DMS53 (cell line): ENCODE measurements at regions not wholly inside any gene's neighbourhood (a gene's known extent, or its start where the extent isn't known, plus 50 kb on each side); places are given as distances from the start of the nearest gene placed in this dataset.
"Not testable (repeated sequence)": the region's sequence is repeated elsewhere in the genome, so short reads cannot be mapped to it uniquely, and the experiment has no call there.

Experiments
- DNase-seq: peaks from one replicate; lab custom pipeline; 2025; lab: John Stamatoyannopoulos, UW

DNA sequence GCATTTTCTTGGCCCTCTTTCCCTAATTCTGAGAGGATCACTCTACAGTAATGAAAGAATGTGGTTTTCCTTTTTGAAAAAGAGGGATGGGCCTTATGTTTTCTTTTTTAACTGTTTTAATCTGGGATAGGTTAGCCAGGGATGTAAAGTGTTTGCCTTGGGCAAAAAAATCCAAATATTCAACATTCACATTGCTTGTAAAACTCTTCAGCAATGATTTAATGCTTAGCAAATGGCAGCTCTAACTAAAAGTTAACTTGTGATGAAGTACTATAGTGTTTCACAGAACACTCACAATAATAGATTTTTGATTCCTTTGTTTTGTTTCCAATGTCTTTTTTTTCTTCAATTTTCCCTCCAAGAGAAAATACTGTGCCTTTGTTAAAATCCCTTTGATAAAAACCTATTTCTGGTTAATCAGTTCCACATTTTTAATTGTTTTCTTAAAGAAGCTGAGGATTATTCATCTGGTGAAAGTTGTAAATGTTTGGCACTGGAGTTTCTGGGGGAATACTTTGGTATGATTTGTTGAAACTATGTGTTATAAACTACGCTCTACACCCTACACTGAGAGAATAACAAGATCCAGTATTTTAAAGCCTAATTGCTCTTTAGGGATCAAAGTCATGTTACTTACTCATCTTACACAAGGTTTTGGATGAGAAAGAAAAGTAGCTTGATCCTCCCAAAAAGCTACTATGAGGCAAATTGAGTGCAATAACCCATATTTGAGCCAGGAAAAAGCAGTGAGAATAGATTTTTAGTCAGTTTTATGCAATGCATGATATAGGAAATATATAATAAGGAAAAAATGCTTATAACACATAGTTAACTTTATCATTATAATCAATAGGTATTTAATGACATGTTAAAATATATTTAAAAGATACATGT, 335.8 kb downstream of the EPHA7 start:
- no peak for DNase-seq

- DNase-seq, result no peak
Observed at GRCh38 chr6:93081901-93082300, 337.5 kb downstream of the EPHA7 start.

- no peak for DNase-seq
Observed at GRCh38 chr6:93079061-93079460, 340.3 kb downstream of the EPHA7 start.

GRCh38 chr6:93073811-93074210, 345.5 kb downstream of the EPHA7 start:
- no peak for DNase-seq

GRCh38 chr6:93069856-93070255, 349.5 kb downstream of the EPHA7 start:
- no peak for DNase-seq

DNA sequence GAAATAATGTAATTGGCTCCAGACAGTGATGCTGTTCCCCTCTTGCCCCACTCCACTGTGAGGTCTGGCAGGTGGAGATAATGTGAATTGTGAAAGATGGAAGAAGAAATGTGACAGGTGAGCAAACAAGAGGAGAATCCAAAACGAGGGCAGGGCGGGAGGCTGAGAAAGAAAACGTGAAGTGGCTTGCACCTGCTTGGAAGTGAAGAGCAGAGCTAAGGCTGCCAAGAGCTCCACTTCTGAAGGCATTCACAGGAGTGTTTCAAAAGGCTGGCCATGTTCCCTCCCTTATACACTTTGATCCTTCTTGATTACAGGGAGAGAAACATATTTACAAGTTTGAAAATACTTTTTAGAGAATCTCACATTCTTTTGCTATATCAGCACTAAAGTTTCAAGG, 359.4 kb downstream of the EPHA7 start:
- DNase-seq, result peak; percentile 76

- DNase-seq, result no peak
Observed at GRCh38 chr6:93057584-93057983, 361.8 kb downstream of the EPHA7 start.

DNA sequence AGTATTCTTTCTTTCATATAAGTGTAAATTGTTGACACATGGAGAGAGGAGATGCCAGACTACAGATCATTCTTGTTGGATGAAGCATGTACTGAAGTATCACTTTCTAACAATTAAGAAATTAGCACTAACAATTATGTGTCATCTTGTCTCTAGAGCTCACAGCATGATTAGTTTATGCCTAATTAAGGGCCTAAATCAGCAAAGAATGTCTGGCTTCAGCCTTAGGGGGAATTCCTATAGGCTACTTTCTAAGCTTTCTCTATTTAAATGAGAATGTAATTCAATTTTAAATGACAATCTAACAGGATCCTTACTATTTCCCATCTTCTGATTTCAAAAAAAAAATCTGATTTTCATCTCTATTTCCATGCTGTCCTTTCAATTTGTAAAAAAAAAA, 371.0 kb downstream of the EPHA7 start:
- DNase-seq, result no peak

GRCh38 chr6:93047033-93047432, 372.3 kb downstream of the EPHA7 start:
- no peak for DNase-seq

GRCh38 chr6:93045156-93045555, 374.2 kb downstream of the EPHA7 start:
- no peak for DNase-seq

DNA sequence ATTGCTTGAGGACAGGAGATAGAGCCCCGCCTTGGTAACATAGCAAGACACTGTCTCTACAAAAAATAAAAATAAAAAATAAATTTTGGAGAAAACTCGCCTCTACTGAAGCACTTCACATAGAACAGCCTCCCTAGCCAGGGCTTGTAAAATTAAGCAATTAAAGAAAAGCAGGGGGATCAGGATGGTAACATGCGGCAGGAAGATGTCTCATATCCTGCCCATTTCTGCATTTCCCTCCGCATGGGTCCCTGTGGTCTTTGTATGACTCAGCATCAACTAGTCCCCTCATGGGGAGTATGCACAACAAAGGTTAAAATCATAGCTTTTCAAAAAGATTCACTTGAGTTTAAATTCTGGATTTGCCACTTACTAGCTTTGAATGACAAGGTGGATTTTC, 379.0 kb downstream of the EPHA7 start:
- DNase-seq, result no peak

DNA sequence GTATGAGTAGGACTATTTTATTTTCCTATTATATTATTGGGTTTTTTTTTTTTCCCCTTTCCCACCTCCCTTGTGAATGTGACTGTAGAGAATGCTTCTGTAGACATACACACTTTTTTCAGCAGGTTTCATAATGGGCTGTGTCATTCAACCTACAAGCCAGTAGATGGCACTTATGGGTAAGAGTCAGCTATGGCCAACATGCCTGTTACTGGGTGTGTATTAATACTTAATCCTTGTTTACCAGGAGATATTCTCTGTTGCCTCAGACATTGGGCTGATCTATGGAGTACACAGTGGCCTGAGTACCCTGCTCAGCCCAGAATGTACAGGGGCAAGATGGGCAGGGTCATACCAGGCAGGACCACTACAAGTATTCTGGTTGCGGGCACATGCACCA, 382.5 kb downstream of the EPHA7 start:
- peak; percentile 79 for DNase-seq

DNA sequence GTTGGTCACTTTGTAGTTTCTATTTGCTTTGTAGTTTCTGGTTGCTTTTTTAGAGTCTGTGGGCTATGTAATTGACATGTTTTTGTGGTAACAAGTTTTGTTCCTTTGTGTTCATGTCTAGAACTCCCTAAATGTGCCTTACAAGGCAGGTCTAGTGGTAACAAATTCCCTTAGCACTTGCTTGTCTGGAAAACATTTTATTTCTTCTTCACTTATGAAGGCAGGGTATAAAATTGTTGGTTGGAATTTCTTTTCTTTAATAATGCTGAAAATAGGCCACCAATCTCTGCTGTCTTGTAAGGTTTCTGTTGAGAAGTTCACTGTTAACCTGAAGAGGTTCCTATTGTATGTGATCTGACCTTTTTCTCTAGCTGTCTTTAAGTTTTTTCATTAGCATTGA, 383.6 kb downstream of the EPHA7 start:
- DNase-seq, result no peak

DNA sequence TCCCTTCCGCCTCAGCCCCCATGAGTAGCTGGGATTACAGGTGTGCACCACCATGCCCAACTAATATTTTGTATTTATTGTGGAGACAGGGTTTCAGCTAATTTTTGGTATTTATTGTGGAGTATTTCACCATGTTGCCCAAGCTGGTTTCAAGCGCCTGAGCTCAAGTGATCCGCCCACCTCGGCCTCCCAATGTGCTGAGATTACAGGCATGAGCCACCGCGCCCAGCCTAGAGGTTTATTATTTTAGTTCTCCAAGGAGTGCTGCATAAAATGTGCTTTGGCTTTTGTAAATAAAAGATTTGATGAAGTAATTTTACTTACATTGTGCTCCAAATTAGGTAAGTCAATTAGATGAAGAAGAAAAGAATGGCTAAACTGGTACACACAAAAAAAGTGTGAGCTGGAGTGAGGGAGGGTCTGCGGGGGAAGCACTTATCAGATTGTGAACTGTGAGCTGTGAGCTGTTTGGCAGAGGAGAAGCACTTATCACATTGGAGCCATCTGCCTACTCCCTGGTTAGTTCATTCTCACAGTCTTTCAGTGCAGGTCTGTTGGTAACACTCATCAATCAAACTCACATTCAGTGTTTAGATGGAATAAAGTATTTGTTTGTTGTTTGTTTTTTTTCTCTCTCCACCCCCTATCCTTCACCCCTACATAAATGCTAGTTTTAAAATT, 398.0 kb downstream of the EPHA7 start:
- no peak for DNase-seq

DNA sequence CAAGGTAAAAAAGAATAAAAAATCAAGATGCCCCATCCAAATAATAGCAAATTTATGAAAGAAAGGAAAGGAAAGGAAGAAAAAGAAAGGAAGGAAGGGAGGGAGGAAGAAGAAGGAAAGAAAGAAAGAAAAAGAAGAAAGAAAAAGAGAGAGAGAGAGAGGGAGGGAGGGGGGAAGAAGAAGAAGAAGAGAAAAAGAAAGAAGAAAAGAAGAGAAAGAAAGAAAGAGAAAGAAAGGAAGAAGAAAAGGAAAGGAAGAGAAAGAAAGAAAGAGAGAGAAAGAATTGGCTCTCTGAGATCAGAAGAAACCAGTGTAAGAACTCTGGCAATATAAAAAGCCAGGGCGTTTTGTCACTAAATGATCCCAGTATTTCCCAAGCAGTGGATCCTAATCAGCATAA, 401.7 kb downstream of the EPHA7 start:
- no peak for DNase-seq

DNA sequence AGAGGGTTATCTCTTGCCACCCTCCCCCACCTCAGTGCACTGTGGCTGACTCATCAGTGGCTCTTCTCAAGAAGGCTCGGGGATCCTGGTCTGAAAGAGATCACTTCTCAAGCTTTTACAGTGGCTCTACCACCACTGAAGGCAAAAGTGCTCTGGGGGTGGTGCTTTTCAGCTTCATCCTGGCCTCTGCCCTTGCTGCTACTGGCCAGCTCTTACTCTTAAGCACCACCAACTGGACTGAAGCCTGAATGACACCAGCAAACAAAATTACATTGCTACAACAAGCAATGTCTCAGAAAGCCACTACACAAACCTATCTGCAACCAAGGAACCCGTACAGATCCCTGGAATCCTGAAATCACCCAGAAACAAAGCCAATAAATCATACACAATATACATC, 402.1 kb downstream of the EPHA7 start:
- DNase-seq, result peak; percentile 48

GRCh38 chr6:93013054-93013453, 406.3 kb downstream of the EPHA7 start:
- no peak for DNase-seq

GRCh38 chr6:93008375-93008774, 411.0 kb downstream of the EPHA7 start:
- DNase-seq, result no peak

- DNase-seq, result no peak
Observed at GRCh38 chr6:92989656-92990055, 429.7 kb downstream of the EPHA7 start.

DNA sequence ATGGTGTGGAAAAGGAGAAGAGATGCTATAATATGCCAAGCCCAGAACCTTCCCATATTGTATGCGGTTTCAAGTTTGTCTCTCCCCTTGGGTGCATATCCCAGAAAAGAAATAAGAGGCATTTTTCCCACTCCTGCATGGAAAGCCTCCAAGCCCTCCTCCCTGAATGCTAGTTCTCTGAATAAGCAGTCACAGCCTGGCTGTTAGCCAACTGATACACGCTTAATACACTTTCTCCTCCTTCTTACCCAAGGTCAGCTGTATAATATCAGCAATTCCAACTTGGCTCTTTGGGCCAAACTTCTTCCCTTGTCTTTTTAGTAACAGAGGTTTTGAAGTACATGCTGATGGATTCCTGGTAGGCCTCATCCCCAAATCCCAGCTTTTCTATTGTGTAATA, 440.1 kb downstream of the EPHA7 start:
- DNase-seq, result no peak

DNA sequence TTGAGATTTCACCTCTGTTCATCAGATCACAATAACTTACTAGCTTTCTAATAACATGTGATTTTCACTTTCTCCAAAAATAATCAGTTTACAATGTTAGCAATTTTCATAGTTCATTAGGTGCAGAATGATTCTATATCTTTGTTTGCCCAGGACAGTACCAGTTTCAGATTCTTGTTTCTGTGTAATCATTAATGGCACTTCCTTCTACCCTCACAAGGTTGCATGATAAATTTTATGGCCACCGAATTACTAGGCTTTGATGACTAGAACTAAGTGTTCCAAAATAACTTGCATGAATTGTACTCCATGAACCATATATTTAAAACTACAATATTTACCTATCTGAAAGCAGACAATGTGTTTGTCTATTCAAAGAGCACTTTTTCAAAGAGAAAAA, 442.3 kb downstream of the EPHA7 start:
- DNase-seq, result peak; percentile 18

GRCh38 chr6:92967362-92967761, 452.0 kb downstream of the EPHA7 start:
- peak; percentile 20 for DNase-seq

DNA sequence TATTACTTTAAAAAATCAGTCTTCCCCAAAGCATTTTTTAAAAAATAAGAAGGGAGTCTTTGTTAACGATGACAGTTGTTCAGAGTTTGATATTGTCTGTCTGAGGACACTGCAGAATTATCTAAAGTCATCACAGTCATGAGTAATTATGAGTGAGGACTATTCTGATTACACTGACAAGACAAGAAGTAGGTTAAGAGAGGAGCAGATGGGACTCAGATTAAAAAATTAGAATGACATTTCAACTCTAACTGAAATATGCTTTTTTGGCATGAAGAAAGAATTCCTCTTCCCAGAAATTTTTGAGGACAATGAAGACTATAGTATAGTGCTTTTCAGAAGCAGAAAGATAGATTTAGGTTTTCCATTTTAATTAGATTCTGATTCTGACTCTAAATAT, 456.5 kb downstream of the EPHA7 start:
- no peak for DNase-seq

GRCh38 chr6:92952111-92952510, 467.2 kb downstream of the EPHA7 start:
- DNase-seq, result not testable (repeated sequence)
